Kidney (tissue), 13 donors: ENCODE measurements at regions not wholly inside any gene's neighbourhood (a gene's known extent, or its start where the extent isn't known, plus 50 kb on each side); places are given as distances from the start of the nearest gene placed in this dataset.
A peak's percentile ranks its signal among the peaks of the same experiment; 100 is the strongest.

Source experiments
- DNase-seq, 5 donors: peaks; one replicate each; pipeline ENCODE4 v3.0.0-alpha.2; 2013 to 2020
- FAIRE-seq: peaks from 2 replicates; lab custom pipeline; 2012; peaks lifted over from hg19 to GRCh38; lab: Jason Lieb, UNC
- H3K27ac ChIP-seq, 2 donors: one replicate each; pipeline ENCODE4 v1.7.0; 2013; ENCODE audit warnings: low read depth in 2 of 2, low read length in 2 of 2, inconsistent platforms in 1 of 2
- H3K27me3 ChIP-seq: one replicate; pipeline ENCODE4 v1.7.1; 2013; ENCODE audit warnings: low read length, inconsistent platforms; ENCODE audit not compliant: control insufficient read depth, insufficient read depth
- H3K36me3 ChIP-seq, 3 donors: one replicate each; pipeline versions ENCODE4 v1.7.0 to v1.7.1; 2013; ENCODE audit warnings: low read length in 3 of 3, control low read depth in 1 of 3, inconsistent platforms in 1 of 3; ENCODE audit not compliant: insufficient read depth in 3 of 3, control insufficient read depth in 2 of 3
- H3K4me1 ChIP-seq, 3 donors: one replicate each; pipeline versions ENCODE4 v1.7.0 to v1.7.1; 2013; ENCODE audit warnings: low read length in 3 of 3, inconsistent platforms in 1 of 3, low read depth in 1 of 3; ENCODE audit not compliant: control insufficient read depth in 2 of 3, insufficient read depth in 2 of 3
- H3K4me3 ChIP-seq, 3 donors: one replicate each; pipeline versions ENCODE4 v1.7.0 to v1.8.1; 2013; ENCODE audit warnings: low read length in 3 of 3, control low read depth in 1 of 3, inconsistent platforms in 1 of 3
- H3K9ac ChIP-seq, 3 donors: one replicate each; pipeline versions ENCODE4 v1.7.0 to v1.7.1; 2013; ENCODE audit warnings: low read length in 3 of 3, control low read depth in 1 of 3, inconsistent platforms in 1 of 3
- H3K9me3 ChIP-seq, 3 donors: one replicate each; pipeline versions ENCODE4 v1.7.0 to v1.7.1; 2013; ENCODE audit warnings: low read length in 3 of 3, control low read depth in 1 of 3, inconsistent platforms in 1 of 3; ENCODE audit not compliant: control insufficient read depth in 2 of 3, insufficient read depth in 1 of 3
- intact Hi-C: fragments of 100-400 bp; cut with DNase I; formaldehyde crosslinking; loops from one replicate; pipeline ENCODE4 v1.11.1; 2022
- TF ChIP-seq, protein P1 (sequence below): IDR thresholded peaks from 3 replicates; pipeline ENCODE4 v1.5.1; 2012; ENCODE audit warnings: mild to moderate bottlenecking, moderate library complexity, borderline replicate concordance; ENCODE audit not compliant: insufficient read depth; ENCODE audit errors: extremely low read depth
- donor health status: control.
- donor health status: control.
- donor health status: control.
- donor health status: control.
- donor health status: control.
- donor health status: DM: yes; HTN: yes; CAD: no.
- donor health status: Normal renal cell carcinoma (clear cell type).

DNA sequence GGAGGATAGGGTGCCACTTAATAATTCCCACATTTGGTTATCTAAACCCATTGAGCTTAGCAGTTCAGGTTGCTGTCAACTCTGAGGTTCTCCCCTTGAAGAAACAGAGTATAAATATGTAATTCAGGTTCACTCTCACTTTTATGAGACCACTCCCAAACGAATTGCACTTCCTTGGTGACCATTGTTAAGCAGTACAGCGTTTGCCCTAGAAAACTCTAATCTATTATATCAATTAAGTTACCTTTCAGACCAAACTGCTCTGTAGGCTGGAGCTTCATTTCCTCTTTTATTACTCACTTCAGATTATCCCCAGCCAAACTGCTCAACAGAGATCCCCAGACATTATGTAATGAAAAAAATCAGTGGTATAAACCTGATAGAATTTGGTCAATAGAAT lies 1317.0 kb upstream of the ACO1 start:
- no peak overlapping the region for H3K27ac ChIP-seq
- no peak for FAIRE-seq

DNA sequence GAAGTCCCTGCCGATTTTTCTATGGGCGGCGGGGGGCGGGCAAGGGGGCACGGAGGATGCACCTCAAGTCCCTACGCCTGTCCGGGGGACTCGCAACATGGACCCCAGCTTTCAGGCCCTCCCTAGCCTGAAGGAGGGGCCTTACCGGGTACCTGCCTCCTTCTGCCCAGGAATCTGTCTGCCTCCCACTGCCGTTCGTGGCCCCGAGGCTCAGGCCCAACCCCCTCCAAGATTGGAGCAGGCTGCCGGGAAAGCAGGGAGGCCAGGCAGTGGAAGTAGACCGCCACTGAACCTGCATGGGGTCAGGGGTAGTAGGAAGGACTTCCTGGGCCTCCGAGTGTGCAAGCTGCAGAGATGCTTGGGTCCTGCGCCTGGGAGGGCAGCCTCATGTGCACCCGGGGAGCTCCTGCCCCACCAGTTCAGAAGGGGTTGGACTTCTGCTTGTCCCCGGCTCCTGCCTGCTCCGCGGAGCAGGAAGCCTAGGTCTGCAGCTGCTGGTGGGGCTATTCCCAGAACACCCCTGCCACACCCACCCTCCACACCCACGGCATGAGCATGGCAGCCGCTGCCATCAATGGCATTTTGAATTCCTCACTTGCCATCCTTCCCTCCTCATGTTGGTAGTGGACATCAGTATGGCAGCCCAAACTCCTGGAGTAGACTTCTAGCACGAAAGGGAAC lies 1312.7 kb upstream of the ACO1 start:
- intact Hi-C loops, result no loop called here
- no peaks in the 10 kb centered on the region for H3K27me3 ChIP-seq
- no peaks in the 10 kb centered on the region for H3K4me1 ChIP-seq
- peak in 1 of 5 donors; percentile 54 for DNase-seq
- H3K4me3 ChIP-seq, result no peak overlapping the region
- H3K9ac ChIP-seq, result no peak overlapping the region
- FAIRE-seq, result no peak
- H3K9me3 ChIP-seq, result no peaks in the 10 kb centered on the region
- no peak overlapping the region for H3K27ac ChIP-seq
- TF ChIP-seq, protein P1, sequence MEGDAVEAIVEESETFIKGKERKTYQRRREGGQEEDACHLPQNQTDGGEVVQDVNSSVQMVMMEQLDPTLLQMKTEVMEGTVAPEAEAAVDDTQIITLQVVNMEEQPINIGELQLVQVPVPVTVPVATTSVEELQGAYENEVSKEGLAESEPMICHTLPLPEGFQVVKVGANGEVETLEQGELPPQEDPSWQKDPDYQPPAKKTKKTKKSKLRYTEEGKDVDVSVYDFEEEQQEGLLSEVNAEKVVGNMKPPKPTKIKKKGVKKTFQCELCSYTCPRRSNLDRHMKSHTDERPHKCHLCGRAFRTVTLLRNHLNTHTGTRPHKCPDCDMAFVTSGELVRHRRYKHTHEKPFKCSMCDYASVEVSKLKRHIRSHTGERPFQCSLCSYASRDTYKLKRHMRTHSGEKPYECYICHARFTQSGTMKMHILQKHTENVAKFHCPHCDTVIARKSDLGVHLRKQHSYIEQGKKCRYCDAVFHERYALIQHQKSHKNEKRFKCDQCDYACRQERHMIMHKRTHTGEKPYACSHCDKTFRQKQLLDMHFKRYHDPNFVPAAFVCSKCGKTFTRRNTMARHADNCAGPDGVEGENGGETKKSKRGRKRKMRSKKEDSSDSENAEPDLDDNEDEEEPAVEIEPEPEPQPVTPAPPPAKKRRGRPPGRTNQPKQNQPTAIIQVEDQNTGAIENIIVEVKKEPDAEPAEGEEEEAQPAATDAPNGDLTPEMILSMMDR, result no peak
- no peaks in the 10 kb centered on the region for H3K36me3 ChIP-seq

More for the DNA sequence above, 1317.0 kb upstream of the ACO1 start:
- intact Hi-C loops, result no loop called here
- H3K36me3 ChIP-seq, result no peaks in the 10 kb centered on the region
- DNase-seq, result no peak
- H3K9me3 ChIP-seq, result no peaks in the 10 kb centered on the region
- no peaks in the 10 kb centered on the region for H3K27me3 ChIP-seq
- H3K4me3 ChIP-seq, result no peak overlapping the region
- H3K4me1 ChIP-seq, result no peaks in the 10 kb centered on the region
- TF ChIP-seq, protein P1, result no peak
- no peak overlapping the region for H3K9ac ChIP-seq

DNA sequence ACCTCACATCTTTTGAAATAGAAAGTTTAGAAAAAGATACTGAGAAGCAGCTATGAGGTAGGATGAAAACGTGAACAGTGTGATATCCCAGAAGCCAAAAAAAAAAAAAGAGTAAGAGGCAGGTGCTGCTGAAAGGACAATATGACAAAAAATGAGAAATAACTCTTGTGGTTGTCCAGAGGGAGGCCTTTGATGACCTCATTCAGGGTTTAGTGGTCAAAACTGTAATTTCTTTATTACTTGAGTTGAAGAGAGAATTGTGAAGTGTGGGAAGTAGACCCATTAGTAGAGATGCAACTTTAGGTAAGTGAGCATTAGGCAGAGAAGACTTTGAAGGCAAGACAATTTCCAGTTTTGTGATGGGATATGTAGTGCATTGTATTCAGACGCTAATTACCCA lies 1306.3 kb upstream of the ACO1 start:
- no peaks in the 10 kb centered on the region for H3K9me3 ChIP-seq
- H3K27me3 ChIP-seq, result no peaks in the 10 kb centered on the region
- TF ChIP-seq, protein P1, result no peak
- H3K4me3 ChIP-seq, result no peak overlapping the region
- no peaks in the 10 kb centered on the region for H3K36me3 ChIP-seq
- H3K4me1 ChIP-seq, result no peaks in the 10 kb centered on the region
- no peak overlapping the region for H3K27ac ChIP-seq
- no peak overlapping the region for H3K9ac ChIP-seq
- intact Hi-C loops, result no loop called here
- DNase-seq (no peak), FAIRE-seq (no peak)

DNA sequence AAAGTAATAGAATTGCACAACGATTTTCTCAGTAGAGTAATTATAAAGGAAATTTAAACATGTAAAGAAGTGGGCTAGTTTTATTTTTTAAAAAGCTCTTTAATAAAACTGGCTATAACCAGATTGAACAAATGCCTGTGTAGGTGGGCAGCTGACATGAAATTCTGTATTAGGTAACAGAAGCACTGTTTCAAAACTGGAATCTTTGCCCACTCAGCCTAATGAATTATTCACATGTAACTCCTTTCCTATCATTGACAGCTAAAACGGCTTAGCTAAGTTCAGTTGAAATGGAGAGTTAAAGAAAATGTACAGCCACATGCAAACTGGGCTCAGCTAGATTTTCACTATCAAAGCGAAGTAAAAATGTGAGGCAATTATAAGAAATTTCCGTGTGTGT lies 1300.1 kb upstream of the ACO1 start:
- Histone ChIP-seq H3K36me3 (no peaks in the 10 kb centered on the region), H3K27ac (no peak overlapping the region), H3K27me3 (no peaks in the 10 kb centered on the region), H3K9me3 (no peaks in the 10 kb centered on the region), H3K9ac (no peak overlapping the region), H3K4me1 (no peaks in the 10 kb centered on the region), H3K4me3 (no peak overlapping the region)
- no peak for FAIRE-seq
- intact Hi-C loops, result no loop called here
- no peak for DNase-seq
- TF ChIP-seq, protein P1, result no peak
